Activated T-cell treated with anti-CD3 and anti-CD28 coated beads, Interleukin-2, amount 50 U/mL, for 24 hours (primary cell): ENCODE measurements at regions not wholly inside any gene's neighbourhood (a gene's known extent, or its start where the extent isn't known, plus 50 kb on each side); places are given as distances from the start of the nearest gene placed in this dataset.
"Not testable (repeated sequence)": the region's sequence is repeated elsewhere in the genome, so short reads cannot be mapped to it uniquely, and the experiment has no call there.

ENCODE experiments used
- DNase-seq: peaks from one replicate; pipeline ENCODE4 v3.0.0-alpha.2; 2020
- H3K27ac Mint-ChIP-seq: 2 replicates; pipeline ENCODE4 v1.8.0; 2020; ENCODE audit warnings: mild to moderate bottlenecking, mixed read lengths
- H3K27me3 Mint-ChIP-seq: 2 replicates; pipeline ENCODE4 v1.8.0; 2020; ENCODE audit warnings: mixed read lengths
- H3K36me3 Mint-ChIP-seq: 2 replicates; pipeline ENCODE4 v1.8.0; 2020; ENCODE audit warnings: low read depth, mixed read lengths
- H3K4me1 Mint-ChIP-seq: 2 replicates; pipeline ENCODE4 v1.8.0; 2020; ENCODE audit warnings: low read depth, mixed read lengths
- H3K4me3 Mint-ChIP-seq: 2 replicates; pipeline ENCODE4 v1.8.0; 2020; ENCODE audit warnings: mild to moderate bottlenecking, moderate library complexity, mixed read lengths
- H3K9me3 Mint-ChIP-seq: 2 replicates; pipeline ENCODE4 v1.8.0; 2020; ENCODE audit warnings: mixed read lengths

- H3K4me1 Mint-ChIP-seq = no peaks in the 10 kb centered on the region
- no peak overlapping the region for H3K27ac Mint-ChIP-seq
- DNase-seq = no peak
- no peaks in the 10 kb centered on the region for H3K9me3 Mint-ChIP-seq
- H3K27me3 Mint-ChIP-seq = peaks cover 27% of the 10 kb centered on the region
- no peaks in the 10 kb centered on the region for H3K36me3 Mint-ChIP-seq
- no peak overlapping the region for H3K4me3 Mint-ChIP-seq
Measured at GRCh38 chr7:131625817-131626372, 69.5 kb upstream of the PODXL start.

- not testable (repeated sequence) for DNase-seq, H3K4me1 Mint-ChIP-seq, H3K9me3 Mint-ChIP-seq, H3K27ac Mint-ChIP-seq, H3K4me3 Mint-ChIP-seq, H3K36me3 Mint-ChIP-seq
- peaks cover 27% of the 10 kb centered on the region for H3K27me3 Mint-ChIP-seq
Measured at GRCh38 chr7:131625345-131625744, 68.9 kb upstream of the PODXL start.

- Mint-ChIP-seq H3K4me3 (no peak overlapping the region), H3K4me1 (no peaks in the 10 kb centered on the region), H3K9me3 (no peaks in the 10 kb centered on the region), H3K36me3 (no peaks in the 10 kb centered on the region), H3K27me3 (peaks cover 23% of the 10 kb centered on the region), H3K27ac (no peak overlapping the region)
- DNase-seq = no peak
Measured at GRCh38 chr7:131624536-131624935, 68.1 kb upstream of the PODXL start.

GRCh38 chr7:131623154-131623553 lies 66.7 kb upstream of the PODXL start:
- Mint-ChIP-seq H3K27me3 (peaks cover 19% of the 10 kb centered on the region), H3K4me1 (no peaks in the 10 kb centered on the region), H3K36me3 (no peaks in the 10 kb centered on the region), H3K9me3 (no peaks in the 10 kb centered on the region), H3K27ac (no peak overlapping the region), H3K4me3 (no peak overlapping the region)
- no peak for DNase-seq

- Mint-ChIP-seq H3K36me3 (no peaks in the 10 kb centered on the region), H3K27me3 (peaks cover 26% of the 10 kb centered on the region), H3K9me3 (no peaks in the 10 kb centered on the region), H3K4me3 (no peak overlapping the region), H3K27ac (no peak overlapping the region), H3K4me1 (no peaks in the 10 kb centered on the region)
- no peak for DNase-seq
Measured at GRCh38 chr7:131621652-131622051, 65.2 kb upstream of the PODXL start.

GRCh38 chr7:131620673-131621609 lies 64.5 kb upstream of the PODXL start:
- Mint-ChIP-seq H3K9me3 (no peaks in the 10 kb centered on the region), H3K36me3 (no peaks in the 10 kb centered on the region), H3K27me3 (peaks cover 22% of the 10 kb centered on the region), H3K27ac (no peak overlapping the region), H3K4me3 (no peak overlapping the region), H3K4me1 (no peaks in the 10 kb centered on the region)
- no peak for DNase-seq

GRCh38 chr7:131619336-131620305 lies 63.2 kb upstream of the PODXL start:
- H3K27me3 Mint-ChIP-seq = peaks cover 17% of the 10 kb centered on the region
- DNase-seq = no peak
- no peak overlapping the region for H3K27ac Mint-ChIP-seq
- no peaks in the 10 kb centered on the region for H3K9me3 Mint-ChIP-seq
- H3K4me1 Mint-ChIP-seq = no peaks in the 10 kb centered on the region
- no peaks in the 10 kb centered on the region for H3K36me3 Mint-ChIP-seq
- no peak overlapping the region for H3K4me3 Mint-ChIP-seq

- Mint-ChIP-seq H3K27me3 (peaks cover 12% of the 10 kb centered on the region), H3K36me3 (no peaks in the 10 kb centered on the region), H3K9me3 (no peaks in the 10 kb centered on the region), H3K27ac (no peak overlapping the region), H3K4me1 (no peaks in the 10 kb centered on the region), H3K4me3 (no peak overlapping the region)
- no peak for DNase-seq
Measured at GRCh38 chr7:131618391-131618790, 62.0 kb upstream of the PODXL start.

- Mint-ChIP-seq H3K9me3 (no peaks in the 10 kb centered on the region), H3K36me3 (no peaks in the 10 kb centered on the region), H3K27ac (no peak overlapping the region), H3K4me1 (no peaks in the 10 kb centered on the region), H3K27me3 (peaks cover 8% of the 10 kb centered on the region), H3K4me3 (no peak overlapping the region)
- DNase-seq = no peak
Measured at GRCh38 chr7:131616487-131617200, 60.2 kb upstream of the PODXL start.

GRCh38 chr7:131613909-131614308 lies 57.5 kb upstream of the PODXL start:
- Mint-ChIP-seq H3K36me3 (no peaks in the 10 kb centered on the region), H3K9me3 (no peaks in the 10 kb centered on the region), H3K4me3 (no peak overlapping the region), H3K27ac (no peak overlapping the region), H3K4me1 (no peaks in the 10 kb centered on the region), H3K27me3 (peaks cover 8% of the 10 kb centered on the region)
- no peak for DNase-seq

- H3K36me3 Mint-ChIP-seq = no peaks in the 10 kb centered on the region
- H3K27me3 Mint-ChIP-seq = peaks cover 28% of the 10 kb centered on the region
- H3K27ac Mint-ChIP-seq = no peak overlapping the region
- H3K4me3 Mint-ChIP-seq = no peak overlapping the region
- no peaks in the 10 kb centered on the region for H3K9me3 Mint-ChIP-seq
- no peak for DNase-seq
- H3K4me1 Mint-ChIP-seq = peaks cover 4% of the 10 kb centered on the region
Measured at GRCh38 chr7:131610007-131610406, 53.6 kb upstream of the PODXL start.

- no peak overlapping the region for H3K4me3 Mint-ChIP-seq
- H3K36me3 Mint-ChIP-seq = no peaks in the 10 kb centered on the region
- peaks cover 4% of the 10 kb centered on the region for H3K4me1 Mint-ChIP-seq
- no peaks in the 10 kb centered on the region for H3K9me3 Mint-ChIP-seq
- no peak for DNase-seq
- no peak overlapping the region for H3K27ac Mint-ChIP-seq
- peaks cover 40% of the 10 kb centered on the region for H3K27me3 Mint-ChIP-seq
Measured at GRCh38 chr7:131608116-131608500, 51.7 kb upstream of the PODXL start.

GRCh38 chr7:131607291-131608115 lies 51.1 kb upstream of the PODXL start:
- Mint-ChIP-seq H3K27me3 (peaks cover 44% of the 10 kb centered on the region), H3K4me3 (no peak overlapping the region), H3K27ac (no peak overlapping the region), H3K9me3 (no peaks in the 10 kb centered on the region), H3K4me1 (peaks cover 4% of the 10 kb centered on the region), H3K36me3 (no peaks in the 10 kb centered on the region)
- no peak for DNase-seq
